CD14-positive monocyte (primary cell): ENCODE measurements at regions not wholly inside any gene's neighbourhood (a gene's known extent, or its start where the extent isn't known, plus 50 kb on each side); places are given as distances from the start of the nearest gene placed in this dataset.

Experiments used
- DNase-seq, 3 donors: peaks; one replicate each; pipeline ENCODE4 v3.0.0-alpha.2; 2011 to 2022
- H2AFZ ChIP-seq: 2 replicates; pipeline ENCODE4 v1.6.0; 2012; ENCODE audit warnings: mild to moderate bottlenecking, low read depth, low read length, inconsistent platforms; ENCODE audit not compliant: insufficient read depth, poor library complexity, severe bottlenecking
- H3K27ac ChIP-seq, 2 donors: 1 replicate in 1 of 2; 2 replicates in 1 of 2; pipeline ENCODE4 v1.5.1; 2012 to 2013; ENCODE audit warnings: low read length in 2 of 2, control low read depth in 1 of 2, inconsistent platforms in 1 of 2, low read depth in 1 of 2, mild to moderate bottlenecking in 1 of 2
- H3K27me3 ChIP-seq, 2 donors: one replicate each; pipeline versions ENCODE4 v1.6.0 to v1.6.1; 2011 to 2013; ENCODE audit warnings: low read length in 2 of 2; ENCODE audit not compliant: control insufficient read depth in 2 of 2, insufficient read depth in 2 of 2
- H3K36me3 ChIP-seq, 2 donors: replicated peaks in 1 of 2; 1 replicate in 1 of 2; 2 replicates in 1 of 2; pipeline versions ENCODE4 v1.5.1 to v1.6.1; 2012 to 2013; ENCODE audit warnings: low read length in 2 of 2, control low read depth in 1 of 2, inconsistent platforms in 1 of 2, mild to moderate bottlenecking in 1 of 2; ENCODE audit not compliant: insufficient read depth in 2 of 2, control insufficient read depth in 1 of 2
- H3K4me1 ChIP-seq, 2 donors: 1 replicate in 1 of 2; 2 replicates in 1 of 2; pipeline versions ENCODE4 v1.5.1 to v1.6.1; 2012 to 2013; ENCODE audit warnings: low read length in 2 of 2, control low read depth in 1 of 2, inconsistent platforms in 1 of 2, mild to moderate bottlenecking in 1 of 2, moderate library complexity in 1 of 2; ENCODE audit not compliant: insufficient read depth in 2 of 2, control insufficient read depth in 1 of 2
- H3K4me2 ChIP-seq: replicated peaks from 2 replicates; pipeline ENCODE3; 2012; ENCODE audit warnings: low read length, moderate library complexity, mild to moderate bottlenecking; ENCODE audit not compliant: poor library complexity, severe bottlenecking; ENCODE audit errors: extremely low read depth
- H3K4me3 ChIP-seq, 3 experiments: fragments of 200-600 bp in 1 of 3; sonication (generic) in 1 of 3; replicated peaks in 1 of 3; 1 replicate in 2 of 3; 2 replicates in 1 of 3; pipeline ENCODE4 v1.5.1; 2011 to 2013; ENCODE audit warnings: low read length in 3 of 3, mild to moderate bottlenecking in 3 of 3, control low read depth in 2 of 3, low read depth in 2 of 3, inconsistent platforms in 1 of 3, moderate library complexity in 1 of 3
- H3K79me2 ChIP-seq: 2 replicates; pipeline ENCODE4 v1.6.0; 2012; ENCODE audit warnings: mild to moderate bottlenecking, control low read depth, inconsistent platforms, low read length, moderate library complexity; ENCODE audit not compliant: insufficient read depth
- H3K9ac ChIP-seq: 2 replicates; pipeline ENCODE4 v1.6.0; 2017; ENCODE audit warnings: low read length, mild to moderate bottlenecking; ENCODE audit not compliant: insufficient read depth, poor library complexity, severe bottlenecking
- H3K9me3 ChIP-seq, 2 donors: replicated peaks in 1 of 2; 1 replicate in 1 of 2; 2 replicates in 1 of 2; pipeline versions ENCODE4 v1.5.1 to v1.6.1; 2012 to 2013; ENCODE audit warnings: low read length in 2 of 2, control low read depth in 1 of 2; ENCODE audit not compliant: control insufficient read depth in 1 of 2, insufficient read depth in 1 of 2
- H4K20me1 ChIP-seq: 2 replicates; pipeline ENCODE4 v1.6.0; 2012; ENCODE audit warnings: mild to moderate bottlenecking, low read length, control low read depth, moderate library complexity; ENCODE audit not compliant: insufficient read depth
- H3K27ac Mint-ChIP-seq, 7 donors: one replicate each; pipeline ENCODE4 v1.8.0; 2020; ENCODE audit warnings: mild to moderate bottlenecking in 7 of 7, mixed read lengths in 7 of 7, moderate library complexity in 6 of 7, inconsistent platforms in 2 of 7
- H3K27me3 Mint-ChIP-seq, 3 donors: one replicate each; pipeline ENCODE4 v1.8.0; 2021 to 2022; ENCODE audit warnings: low read depth in 3 of 3, mild to moderate bottlenecking in 3 of 3, mixed read lengths in 3 of 3, moderate library complexity in 3 of 3, inconsistent platforms in 1 of 3
- H3K36me3 Mint-ChIP-seq, 2 donors: one replicate each; pipeline ENCODE4 v1.8.0; 2020; ENCODE audit warnings: mixed read lengths in 2 of 2, inconsistent platforms in 1 of 2, mild to moderate bottlenecking in 1 of 2
- H3K4me1 Mint-ChIP-seq: one replicate; pipeline ENCODE4 v1.8.0; 2020; ENCODE audit warnings: mild to moderate bottlenecking, mixed read lengths
- H3K4me3 Mint-ChIP-seq, 2 donors: one replicate each; pipeline ENCODE4 v1.8.0; 2020; ENCODE audit warnings: mild to moderate bottlenecking in 2 of 2, mixed read lengths in 2 of 2, moderate library complexity in 1 of 2
- H3K9me3 Mint-ChIP-seq, 7 donors: one replicate each; pipeline ENCODE4 v1.8.0; 2020 to 2022; ENCODE audit warnings: mixed read lengths in 7 of 7, mild to moderate bottlenecking in 6 of 7, moderate library complexity in 6 of 7, inconsistent platforms in 2 of 7
- WGBS: methylation state at CpG from one replicate; pipeline ENCODE4 v1.1.5; 2013; ENCODE audit warnings: missing lambda C conversion rate; ENCODE audit not compliant: insufficient coverage; 5-methylcytosine and 5-hydroxymethylcytosine counted together
- intact Hi-C, 2 donors: fragments of 100-400 bp; cut with micrococcal nuclease; formaldehyde crosslinking; loops; one replicate each; pipeline versions ENCODE4 v1.15.0 to v1.15.1; 2023
- TF ChIP-seq, protein P1 (sequence below): fragments of 200-600 bp; IDR thresholded peaks from one replicate; pipeline ENCODE4 v1.8.0; 2022; ENCODE audit warnings: antibody characterized with exemption, mild to moderate bottlenecking

DNA sequence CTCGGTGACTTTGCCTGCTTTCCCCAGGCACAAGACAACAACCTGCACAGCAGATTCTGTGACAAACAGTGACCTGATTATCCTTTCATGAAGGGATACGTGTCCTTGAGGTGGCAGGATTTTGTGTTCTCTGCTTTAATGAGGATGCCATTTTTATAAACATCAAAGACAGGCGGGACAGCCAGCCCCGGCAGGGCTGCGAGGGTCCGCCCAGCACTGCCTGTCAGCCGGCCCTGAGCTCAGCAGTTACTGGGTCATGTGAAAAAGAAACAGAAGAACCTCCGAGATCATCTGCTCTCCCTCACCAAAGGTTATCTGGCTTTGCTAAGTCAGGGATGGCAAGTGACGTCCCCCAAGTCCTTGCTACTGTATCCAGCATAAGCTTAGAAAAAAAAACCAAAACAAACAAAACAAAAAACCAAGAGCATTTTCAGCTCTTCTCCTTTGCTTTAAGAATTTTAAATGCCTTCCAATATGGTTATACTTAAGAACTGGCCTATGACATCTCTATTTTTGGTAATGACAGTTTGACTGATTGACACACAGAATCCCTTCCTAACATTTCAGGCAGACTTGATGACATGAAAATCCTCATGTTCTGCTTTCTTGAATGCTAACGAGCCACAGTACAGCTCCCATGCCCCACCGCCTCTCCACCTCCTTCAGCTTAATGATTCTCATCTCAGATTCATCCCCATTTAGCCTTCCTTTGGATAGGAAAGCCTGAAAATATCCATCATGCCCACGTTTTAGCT lies 666.6 kb upstream of the ARGLU1 start:
- Histone ChIP-seq H3K9me3 (no peaks in the 10 kb centered on the region), H3K9ac (no peak overlapping the region), H3K79me2 (no peaks in the 10 kb centered on the region), H4K20me1 (no peaks in the 10 kb centered on the region), H3K4me2 (no peak overlapping the region), H3K27me3 (no peaks in the 10 kb centered on the region), H3K4me3 (no peak overlapping the region), H3K4me1 (no peaks in the 10 kb centered on the region), H3K36me3 (no peaks in the 10 kb centered on the region), H3K27ac (no peak overlapping the region), H2AFZ (no peak overlapping the region)
- no peaks in the 10 kb centered on the region for H3K36me3 Mint-ChIP-seq
- intact Hi-C loops, result no loop called here
- no peak overlapping the region for H3K27ac Mint-ChIP-seq
- TF ChIP-seq, protein P1, sequence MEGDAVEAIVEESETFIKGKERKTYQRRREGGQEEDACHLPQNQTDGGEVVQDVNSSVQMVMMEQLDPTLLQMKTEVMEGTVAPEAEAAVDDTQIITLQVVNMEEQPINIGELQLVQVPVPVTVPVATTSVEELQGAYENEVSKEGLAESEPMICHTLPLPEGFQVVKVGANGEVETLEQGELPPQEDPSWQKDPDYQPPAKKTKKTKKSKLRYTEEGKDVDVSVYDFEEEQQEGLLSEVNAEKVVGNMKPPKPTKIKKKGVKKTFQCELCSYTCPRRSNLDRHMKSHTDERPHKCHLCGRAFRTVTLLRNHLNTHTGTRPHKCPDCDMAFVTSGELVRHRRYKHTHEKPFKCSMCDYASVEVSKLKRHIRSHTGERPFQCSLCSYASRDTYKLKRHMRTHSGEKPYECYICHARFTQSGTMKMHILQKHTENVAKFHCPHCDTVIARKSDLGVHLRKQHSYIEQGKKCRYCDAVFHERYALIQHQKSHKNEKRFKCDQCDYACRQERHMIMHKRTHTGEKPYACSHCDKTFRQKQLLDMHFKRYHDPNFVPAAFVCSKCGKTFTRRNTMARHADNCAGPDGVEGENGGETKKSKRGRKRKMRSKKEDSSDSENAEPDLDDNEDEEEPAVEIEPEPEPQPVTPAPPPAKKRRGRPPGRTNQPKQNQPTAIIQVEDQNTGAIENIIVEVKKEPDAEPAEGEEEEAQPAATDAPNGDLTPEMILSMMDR, result no peak
- no peaks in the 10 kb centered on the region for H3K4me1 Mint-ChIP-seq
- no peak overlapping the region for H3K4me3 Mint-ChIP-seq
- no peak for DNase-seq
- 79% methylated on average over 5 of the region's 12 CpGs for WGBS
- no peaks in the 10 kb centered on the region for H3K27me3 Mint-ChIP-seq
- H3K9me3 Mint-ChIP-seq, result no peaks in the 10 kb centered on the region

DNA sequence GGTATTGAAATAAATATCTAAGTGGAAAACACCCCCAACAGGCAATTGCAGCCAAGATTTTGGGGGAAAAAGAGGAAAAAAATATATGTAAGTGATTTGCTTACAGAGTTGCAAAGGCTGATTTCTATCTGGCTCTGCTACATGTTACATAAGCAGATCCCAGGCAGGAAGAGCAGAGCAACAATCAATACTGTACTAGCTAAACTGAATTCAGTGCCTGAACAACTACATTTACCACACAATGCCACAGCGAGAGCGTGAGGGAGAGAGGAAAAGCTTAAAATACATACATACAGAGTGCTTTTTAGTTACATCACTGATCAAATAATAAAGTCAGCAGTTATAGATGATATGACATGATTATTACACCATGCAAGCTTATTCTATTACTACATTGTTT lies 665.6 kb upstream of the ARGLU1 start:
- Histone ChIP-seq H3K27ac (no peak overlapping the region), H3K4me2 (no peak overlapping the region), H4K20me1 (no peaks in the 10 kb centered on the region), H3K79me2 (no peaks in the 10 kb centered on the region), H3K4me3 (no peak overlapping the region), H3K9ac (no peak overlapping the region), H3K27me3 (no peaks in the 10 kb centered on the region), H3K9me3 (no peaks in the 10 kb centered on the region), H2AFZ (no peak overlapping the region), H3K36me3 (no peaks in the 10 kb centered on the region), H3K4me1 (no peaks in the 10 kb centered on the region)
- Mint-ChIP-seq H3K9me3 (no peaks in the 10 kb centered on the region), H3K4me3 (no peak overlapping the region), H3K36me3 (no peaks in the 10 kb centered on the region), H3K27me3 (no peaks in the 10 kb centered on the region), H3K4me1 (no peaks in the 10 kb centered on the region), H3K27ac (no peak overlapping the region)
- intact Hi-C loops, result no loop called here
- TF ChIP-seq, protein P1, result no peak
- no peak for DNase-seq
- no CpG with 5 or more reads among the region's 2 CpGs for WGBS
